BLaER1 treated with 17β-estradiol and CSF1 and Interleukin-3, amounts not matched to agents 10 nM and 100 nM (cell line): ENCODE measurements at regions not wholly inside any gene's neighbourhood (a gene's known extent, or its start where the extent isn't known, plus 50 kb on each side); places are given as distances from the start of the nearest gene placed in this dataset.
A peak's percentile ranks its signal among the peaks of the same experiment; 100 is the strongest.

Source experiments
- H3K27ac ChIP-seq, 11 experiments: shearing (Covaris generic); formaldehyde crosslinking; 2 replicates each; pipeline ENCODE4 v1.8.1; 2022
- H3K27me3 ChIP-seq, 11 experiments: shearing (Covaris generic); formaldehyde crosslinking; 2 replicates each; pipeline ENCODE4 v1.8.1; 2022
- H3K36me3 ChIP-seq, 11 experiments: shearing (Covaris generic); formaldehyde crosslinking; 2 replicates each; pipeline ENCODE4 v1.8.1; 2022
- H3K4me1 ChIP-seq, 10 experiments: shearing (Covaris generic); formaldehyde crosslinking; 2 replicates each; pipeline ENCODE4 v1.8.1; 2022
- H3K4me2 ChIP-seq, 11 experiments: shearing (Covaris generic); formaldehyde crosslinking; 2 replicates each; pipeline ENCODE4 v1.8.1; 2022
- H3K4me3 ChIP-seq, 10 experiments: shearing (Covaris generic); formaldehyde crosslinking; 2 replicates each; pipeline ENCODE4 v1.8.1; 2022
- H3K9ac ChIP-seq, 11 experiments: shearing (Covaris generic); formaldehyde crosslinking; 2 replicates each; pipeline ENCODE4 v1.8.1; 2022
- H3K9me3 ChIP-seq, 11 experiments: shearing (Covaris generic); formaldehyde crosslinking; replicated peaks in 1 of 11; 2 replicates each; pipeline ENCODE4 v1.8.1; 2022
- H4K20me1 ChIP-seq, 11 experiments: shearing (Covaris generic); formaldehyde crosslinking; 2 replicates each; pipeline ENCODE4 v1.8.1; 2022
- Cebpa-rat ChIP-seq, 11 experiments: shearing (Covaris generic); IDR thresholded peaks; 2 replicates each; pipeline ENCODE4 v1.8.1; 2022

GRCh38 chr14:104524726-104525125, 54.8 kb upstream of the C14orf180 start:
- Histone ChIP-seq H3K9me3 (peaks cover 40 to 64% (median 53%) of the 10 kb centered on the region in 11 experiments), H3K4me2 (no peak overlapping the region), H3K9ac (no peak overlapping the region), H3K4me3 (peak overlapping the region in 1 of 10 experiments; percentile 28; a peak in 2 of 20 replicates), H3K4me1 (peaks cover 0 to 17% (median 11%) of the 10 kb centered on the region in 10 experiments; a peak in 12 of 20 replicates), H4K20me1 (no peaks in the 10 kb centered on the region), H3K36me3 (no peaks in the 10 kb centered on the region; a peak in 2 of 22 replicates), H3K27ac (no peak overlapping the region), H3K27me3 (no peaks in the 10 kb centered on the region)
- TF ChIP-seq Cebpa-rat (IDR thresholded peaks at IDR 0.05) = no peak

- Histone ChIP-seq H4K20me1 (no peaks in the 10 kb centered on the region), H3K27me3 (no peaks in the 10 kb centered on the region), H3K36me3 (no peaks in the 10 kb centered on the region; a peak in 2 of 22 replicates), H3K4me3 (no peak overlapping the region), H3K4me1 (peaks cover 0 to 12% (median 10%) of the 10 kb centered on the region in 10 experiments; a peak in 11 of 20 replicates), H3K27ac (no peak overlapping the region), H3K9ac (no peak overlapping the region), H3K9me3 (peaks cover 40 to 64% (median 53%) of the 10 kb centered on the region in 11 experiments), H3K4me2 (no peak overlapping the region)
- no peak for TF ChIP-seq Cebpa-rat (IDR thresholded peaks at IDR 0.05)
Measured at GRCh38 chr14:104526723-104527645, 52.6 kb upstream of the C14orf180 start.

GRCh38 chr14:104527857-104528459, 51.6 kb upstream of the C14orf180 start:
- TF ChIP-seq Cebpa-rat (IDR thresholded peaks at IDR 0.05) = no peak
- H3K9me3 ChIP-seq = peaks cover 40 to 63% (median 53%) of the 10 kb centered on the region in 11 experiments
- H3K4me1 ChIP-seq = peaks cover 0 to 2% (median under 1%) of the 10 kb centered on the region in 10 experiments; a peak in 5 of 20 replicates

GRCh38 chr14:104528496-104528895, 51.1 kb upstream of the C14orf180 start:
- Histone ChIP-seq H4K20me1 (no peaks in the 10 kb centered on the region), H3K4me1 (no peaks in the 10 kb centered on the region), H3K4me2 (no peak overlapping the region), H3K36me3 (no peaks in the 10 kb centered on the region; a peak in 2 of 22 replicates), H3K27me3 (no peaks in the 10 kb centered on the region), H3K9me3 (peaks cover 37 to 58% (median 52%) of the 10 kb centered on the region in 11 experiments), H3K27ac (no peak overlapping the region), H3K9ac (no peak overlapping the region), H3K4me3 (no peak overlapping the region)
- no peak for TF ChIP-seq Cebpa-rat (IDR thresholded peaks at IDR 0.05)

More at GRCh38 chr14:104527857-104528459, 51.6 kb upstream of the C14orf180 start:
- Histone ChIP-seq H3K9ac (no peak overlapping the region), H4K20me1 (no peaks in the 10 kb centered on the region), H3K27ac (no peak overlapping the region), H3K36me3 (no peaks in the 10 kb centered on the region; a peak in 2 of 22 replicates), H3K4me2 (no peak overlapping the region), H3K4me3 (no peak overlapping the region), H3K27me3 (no peaks in the 10 kb centered on the region)
